Gastrocnemius medialis (tissue), 4 donors: ENCODE measurements at regions not wholly inside any gene's neighbourhood (a gene's known extent, or its start where the extent isn't known, plus 50 kb on each side); places are given as distances from the start of the nearest gene placed in this dataset.
A peak's percentile ranks its signal among the peaks of the same experiment; 100 is the strongest.

Source experiments
- ATAC-seq, 2 donors: fragments of 150-250 bp; one replicate each; pipeline ENCODE4 v1.9.1; 2016
- DNase-seq, 2 donors: peaks; one replicate each; pipeline ENCODE4 v3.0.0-alpha.2; 2019
- H3K27ac ChIP-seq, 4 donors: fragments of 200-600 bp; sonication (generic); 1 replicate in 1 of 4; 2 replicates in 3 of 4; pipeline ENCODE4 v1.5.1; 2016 to 2018; ENCODE audit warnings: mild to moderate bottlenecking in 2 of 4, moderate library complexity in 1 of 4
- H3K27me3 ChIP-seq, 3 donors: fragments of 200-600 bp; sonication (generic) in 2 of 3; 1 replicate in 1 of 3; 2 replicates in 2 of 3; pipeline versions ENCODE4 v1.5.1 to v1.6.0; 2016 to 2019; ENCODE audit warnings: mild to moderate bottlenecking in 1 of 3, moderate library complexity in 1 of 3
- H3K36me3 ChIP-seq, 2 donors: fragments of 200-600 bp; sonication (generic) in 1 of 2; one replicate each; pipeline ENCODE4 v1.5.1; 2017 to 2018
- H3K4me1 ChIP-seq, 2 donors: fragments of 200-600 bp; sonication (generic) in 1 of 2; one replicate each; pipeline ENCODE4 v1.5.1; 2016 to 2017; ENCODE audit warnings: mild to moderate bottlenecking in 2 of 2
- H3K4me3 ChIP-seq, 4 donors: fragments of 200-600 bp; sonication (generic) in 3 of 4; 1 replicate in 1 of 4; 2 replicates in 3 of 4; pipeline ENCODE4 v1.5.1; 2016 to 2019; ENCODE audit warnings: mild to moderate bottlenecking in 2 of 4
- H3K9me3 ChIP-seq, 3 donors: fragments of 200-600 bp; sonication (generic) in 2 of 3; 1 replicate in 1 of 3; 2 replicates in 2 of 3; pipeline ENCODE4 v1.5.1; 2016 to 2019
- CTCF ChIP-seq, 5 experiments: fragments of 450-650 bp in 3 of 5; fragments of 200-600 bp in 2 of 5; sonication (generic) in 2 of 5; IDR thresholded peaks in 4 of 5; conservative IDR thresholded peaks in 1 of 5; 1 replicate in 4 of 5; 2 replicates in 1 of 5; pipeline ENCODE4 v1.5.1; 2016 to 2019; ENCODE audit warnings: antibody characterized with exemption in 5 of 5, mild to moderate bottlenecking in 3 of 5, moderate library complexity in 3 of 5
- POLR2A ChIP-seq, 2 donors: fragments of 450-650 bp; IDR thresholded peaks; one replicate each; pipeline ENCODE4 v1.6.1; 2017; ENCODE audit warnings: antibody characterized with exemption in 2 of 2, mild to moderate bottlenecking in 2 of 2, moderate library complexity in 2 of 2
- in situ Hi-C, 4 donors: fragments of 200-750 bp; cut with MboI; loops; one replicate each; pipeline versions ENCODE4 v1.15.0 to v1.8.0; 2017; ENCODE audit warnings: low sequenced_read_pairs in 4 of 4
- intact Hi-C: fragments of 100-400 bp; cut with DNase I; formaldehyde crosslinking; loops from one replicate; pipeline ENCODE4 v1.15.1; 2023; ENCODE audit warnings: low total_unique reads

GRCh38 chr11:95706974-95707387, 82.6 kb downstream of the FAM76B start:
- no peak overlapping the region for H3K27ac ChIP-seq
- ATAC-seq (no peak), DNase-seq (no peak)
- H3K27me3 ChIP-seq = no peaks in the 10 kb centered on the region
- in situ Hi-C loops (loop anchor here in 3 of 4 donors (5.0 to 10.0 kb wide), 4 partner anchors 542 to 632 kb away; no protein-coding TSS in a partner anchor), intact Hi-C loops (loop anchor here (5.0 kb wide), 2 partner anchors 195 to 475 kb away; partner anchors contain the start of gene SESN3)
- H3K9me3 ChIP-seq = no peaks in the 10 kb centered on the region
- TF ChIP-seq CTCF (IDR thresholded peaks at IDR 0.05 in 4 of 5, conservative IDR thresholded peaks at IDR 0.05 in 1 of 5) (no peak), POLR2A (IDR thresholded peaks at IDR 0.05) (no peak)
- H3K36me3 ChIP-seq = no peaks in the 10 kb centered on the region
- no peak overlapping the region for H3K4me3 ChIP-seq
- peaks cover 0 to 8% of the 10 kb centered on the region in 2 donors for H3K4me1 ChIP-seq

- peak; percentile 95 to 97 for ATAC-seq
- intact Hi-C loops = loop anchor here (1.0 to 5.0 kb wide), 4 partner anchors 193 to 637 kb away; partner anchors contain the start of gene SESN3
- DNase-seq = peak; percentile 71 to 75
- Histone ChIP-seq H3K27ac (peak overlapping the region; percentile 29 to 65 (median 48)), H3K4me3 (peak overlapping the region in 1 of 4 donors; percentile 12), H3K36me3 (no peaks in the 10 kb centered on the region), H3K27me3 (no peaks in the 10 kb centered on the region), H3K9me3 (no peaks in the 10 kb centered on the region), H3K4me1 (peaks cover 0 to 8% of the 10 kb centered on the region in 2 donors)
- in situ Hi-C loops = loop anchor here in 3 of 4 donors (5.0 to 10.0 kb wide), 4 partner anchors 541 to 631 kb away; no protein-coding TSS in a partner anchor
- no peak for TF ChIP-seq POLR2A (IDR thresholded peaks at IDR 0.05)
- peak; percentile 81 to 91 (median 82) for TF ChIP-seq CTCF (IDR thresholded peaks at IDR 0.05 in 4 of 5, conservative IDR thresholded peaks at IDR 0.05 in 1 of 5)
Measured at GRCh38 chr11:95705485-95706124, 84.0 kb downstream of the FAM76B start.

- no peak for TF ChIP-seq POLR2A (IDR thresholded peaks at IDR 0.05)
- ATAC-seq (no peak), DNase-seq (no peak)
- intact Hi-C loops (loop anchor here (1.0 to 5.0 kb wide), 4 partner anchors 193 to 636 kb away; partner anchors contain the start of gene SESN3), in situ Hi-C loops (loop anchor here in 3 of 4 donors (5.0 to 10.0 kb wide), 4 partner anchors 540 to 630 kb away; no protein-coding TSS in a partner anchor)
- Histone ChIP-seq H3K27ac (peak overlapping the region; percentile 29 to 65 (median 48)), H3K4me1 (peaks cover 0 to 8% of the 10 kb centered on the region in 2 donors), H3K4me3 (no peak overlapping the region), H3K27me3 (no peaks in the 10 kb centered on the region), H3K9me3 (no peaks in the 10 kb centered on the region), H3K36me3 (no peaks in the 10 kb centered on the region)
Measured at GRCh38 chr11:95704865-95705264, 84.7 kb downstream of the FAM76B start.

GRCh38 chr11:95703049-95703448, 86.5 kb downstream of the FAM76B start:
- no peak overlapping the region for H3K4me3 ChIP-seq
- no peak for ATAC-seq
- no peak overlapping the region for H3K27ac ChIP-seq
- no peaks in the 10 kb centered on the region for H3K9me3 ChIP-seq
- in situ Hi-C loops (loop anchor here in 2 of 4 donors (10.0 kb wide), 3 partner anchors 538 to 628 kb away; no protein-coding TSS in a partner anchor), intact Hi-C loops (no loop called here)
- H3K27me3 ChIP-seq = no peaks in the 10 kb centered on the region
- no peak for DNase-seq
- peaks cover 0 to 8% of the 10 kb centered on the region in 2 donors for H3K4me1 ChIP-seq
- TF ChIP-seq POLR2A (IDR thresholded peaks at IDR 0.05) (no peak), CTCF (IDR thresholded peaks at IDR 0.05 in 4 of 5, conservative IDR thresholded peaks at IDR 0.05 in 1 of 5) (no peak)
- H3K36me3 ChIP-seq = no peaks in the 10 kb centered on the region

- ATAC-seq (no peak), DNase-seq (no peak)
- Histone ChIP-seq H3K27me3 (no peaks in the 10 kb centered on the region), H3K27ac (no peak overlapping the region), H3K4me1 (peaks cover 0 to 8% of the 10 kb centered on the region in 2 donors), H3K36me3 (no peaks in the 10 kb centered on the region), H3K9me3 (no peaks in the 10 kb centered on the region), H3K4me3 (no peak overlapping the region)
- in situ Hi-C loops (loop anchor here in 2 of 4 donors (10.0 kb wide), 3 partner anchors 538 to 628 kb away; no protein-coding TSS in a partner anchor), intact Hi-C loops (no loop called here)
- TF ChIP-seq CTCF (IDR thresholded peaks at IDR 0.05 in 4 of 5, conservative IDR thresholded peaks at IDR 0.05 in 1 of 5) = no peak
- no peak for TF ChIP-seq POLR2A (IDR thresholded peaks at IDR 0.05)
Measured at GRCh38 chr11:95702526-95702925, 87.1 kb downstream of the FAM76B start.
